B cell (primary cell): ENCODE measurements at regions not wholly inside any gene's neighbourhood (a gene's known extent, or its start where the extent isn't known, plus 50 kb on each side); places are given as distances from the start of the nearest gene placed in this dataset.

ENCODE experiments used
- ATAC-seq: fragments of 200-7000 bp; cut with Tn5 transposase; one replicate; pipeline ENCODE4 v1.10.0; 2021; ENCODE audit warnings: low read depth, mild to moderate bottlenecking, moderate number of reproducible peaks, moderate library complexity
- CTCF ChIA-PET: fragments of 350-600 bp; sonication (Branson Sonifier 250); formaldehyde crosslinking; loops from one replicate; lab custom pipeline; 2021; ENCODE audit warnings: antibody characterized with exemption, inconsistent platforms; lab: Charles Lee
- POLR2A ChIA-PET: fragments of 350-600 bp; sonication (Branson Sonifier 250); formaldehyde crosslinking; loops from one replicate; lab custom pipeline; 2021; ENCODE audit warnings: antibody characterized with exemption; lab: Charles Lee
- DNase-seq: peaks from one replicate; pipeline ENCODE4 v3.0.0; 2013
- H2AFZ ChIP-seq: 2 replicates; pipeline ENCODE4 v1.6.1; 2012; ENCODE audit warnings: mild to moderate bottlenecking, low read depth, low read length; ENCODE audit not compliant: insufficient read depth, poor library complexity, severe bottlenecking
- H3K27ac ChIP-seq, 2 donors: 1 replicate in 1 of 2; 2 replicates in 1 of 2; pipeline ENCODE4 v1.5.1; 2012 to 2013; ENCODE audit warnings: low read length in 2 of 2, mild to moderate bottlenecking in 2 of 2, moderate library complexity in 1 of 2
- H3K27me3 ChIP-seq, 4 experiments: fragments of 200-600 bp in 1 of 4; sonication (generic) in 1 of 4; replicated peaks in 1 of 4; 1 replicate in 2 of 4; 2 replicates in 2 of 4; pipeline versions ENCODE4 v1.6.1 to v1.7.0; 2013 to 2016; ENCODE audit warnings: low read length in 3 of 4, mild to moderate bottlenecking in 2 of 4, mixed read lengths in 1 of 4, moderate library complexity in 1 of 4; ENCODE audit not compliant: insufficient read depth in 4 of 4, control insufficient read depth in 3 of 4; ENCODE audit errors: control extremely low read depth in 1 of 4
- H3K36me3 ChIP-seq, 2 experiments: replicated peaks in 1 of 2; 1 replicate in 1 of 2; 2 replicates in 1 of 2; pipeline versions ENCODE4 v1.6.1 to v1.7.1; 2013; ENCODE audit warnings: low read length in 1 of 2; ENCODE audit not compliant: insufficient read depth in 2 of 2, control insufficient read depth in 1 of 2; ENCODE audit errors: control extremely low read depth in 1 of 2, extremely low read depth in 1 of 2
- H3K4me1 ChIP-seq, 2 donors: fragments of 200-600 bp in 1 of 2; sonication (generic) in 1 of 2; 1 replicate in 1 of 2; 2 replicates in 1 of 2; pipeline versions ENCODE4 v1.5.1 to v1.6.1; 2013 to 2017; ENCODE audit warnings: low read length in 2 of 2; ENCODE audit not compliant: control insufficient read depth in 2 of 2, insufficient read depth in 2 of 2
- H3K4me2 ChIP-seq: replicated peaks from 2 replicates; pipeline ENCODE3; 2012; ENCODE audit warnings: mild to moderate bottlenecking, low read depth, low read length; ENCODE audit not compliant: poor library complexity, severe bottlenecking
- H3K4me3 ChIP-seq, 5 experiments: fragments of 200-600 bp in 1 of 5; sonication (generic) in 1 of 5; 1 replicate in 3 of 5; 2 replicates in 2 of 5; pipeline versions ENCODE4 v1.5.1 to v1.7.0; 2011 to 2016; ENCODE audit warnings: low read length in 4 of 5, mild to moderate bottlenecking in 4 of 5, low read depth in 2 of 5, control low read depth in 1 of 5, moderate library complexity in 1 of 5; ENCODE audit not compliant: insufficient read depth in 1 of 5; ENCODE audit errors: control extremely low read depth in 1 of 5, extremely low read depth in 1 of 5
- H3K79me2 ChIP-seq: fragments of 200-600 bp; sonication (generic); one replicate; pipeline ENCODE4 v1.6.0; 2016; ENCODE audit warnings: low read length; ENCODE audit not compliant: control insufficient read depth, insufficient read depth
- H3K9ac ChIP-seq: fragments of 200-600 bp; sonication (generic); 2 replicates; pipeline ENCODE4 v1.6.1; 2017; ENCODE audit warnings: mild to moderate bottlenecking, low read length, moderate library complexity
- H3K9me3 ChIP-seq, 3 donors: one replicate each; pipeline versions ENCODE4 v1.6.1 to v1.7.1; 2013; ENCODE audit warnings: low read length in 2 of 3; ENCODE audit not compliant: control insufficient read depth in 2 of 3, insufficient read depth in 1 of 3; ENCODE audit errors: control extremely low read depth in 1 of 3
- H4K20me1 ChIP-seq: 2 replicates; pipeline ENCODE4 v1.6.0; 2012; ENCODE audit warnings: mild to moderate bottlenecking, low read length; ENCODE audit not compliant: insufficient read depth, control insufficient read depth, poor library complexity, severe bottlenecking
- H3K27ac Mint-ChIP-seq: one replicate; pipeline ENCODE4 v1.8.0; 2021; ENCODE audit warnings: mixed read lengths
- H3K27me3 Mint-ChIP-seq: one replicate; pipeline ENCODE4 v1.8.0; 2021; ENCODE audit warnings: mixed read lengths
- H3K4me1 Mint-ChIP-seq: one replicate; pipeline ENCODE4 v1.8.0; 2021; ENCODE audit warnings: mixed read lengths
- H3K4me3 Mint-ChIP-seq: one replicate; pipeline ENCODE4 v1.8.0; 2021; ENCODE audit warnings: mixed read lengths
- H3K9me3 Mint-ChIP-seq: one replicate; pipeline ENCODE4 v1.8.0; 2022; ENCODE audit warnings: mixed read lengths; ENCODE audit not compliant: insufficient read depth
- EZH2 ChIP-seq: IDR thresholded peaks from 2 replicates; pipeline ENCODE4 v1.6.1; 2012; ENCODE audit warnings: borderline replicate concordance, low read depth, mild to moderate bottlenecking, moderate library complexity, low read length; ENCODE audit not compliant: insufficient read depth, poor library complexity, severe bottlenecking
- WGBS: methylation state at CpG from one replicate; pipeline ENCODE4 v1.1.5; 2013; ENCODE audit warnings: missing lambda C conversion rate; ENCODE audit not compliant: insufficient coverage; 5-methylcytosine and 5-hydroxymethylcytosine counted together
- intact Hi-C: fragments of 100-400 bp; cut with micrococcal nuclease; formaldehyde crosslinking; loops from one replicate; pipeline ENCODE4 v1.10.0; 2022
- TF ChIP-seq, protein P1 (sequence below): fragments of 200-600 bp; IDR thresholded peaks from one replicate; pipeline ENCODE4 v1.8.0; 2022; ENCODE audit warnings: antibody characterized with exemption, mild to moderate bottlenecking

- H3K9me3 ChIP-seq: no peaks in the 10 kb centered on the region
- Mint-ChIP-seq H3K27me3 (peaks cover 5% of the 10 kb centered on the region), H3K27ac (no peak overlapping the region), H3K4me3 (no peak overlapping the region), H3K9me3 (peaks cover 10% of the 10 kb centered on the region), H3K4me1 (no peaks in the 10 kb centered on the region)
- POLR2A ChIA-PET: no interaction called here
- H3K4me1 ChIP-seq: no peaks in the 10 kb centered on the region
- no peak for DNase-seq
- H3K9ac ChIP-seq: no peak overlapping the region
- H3K4me3 ChIP-seq: no peak overlapping the region
- no peaks in the 10 kb centered on the region for H3K79me2 ChIP-seq
- no peak overlapping the region for H3K4me2 ChIP-seq
- H3K27me3 ChIP-seq: no peaks in the 10 kb centered on the region
- TF ChIP-seq EZH2: no peak
- TF ChIP-seq, protein P1, sequence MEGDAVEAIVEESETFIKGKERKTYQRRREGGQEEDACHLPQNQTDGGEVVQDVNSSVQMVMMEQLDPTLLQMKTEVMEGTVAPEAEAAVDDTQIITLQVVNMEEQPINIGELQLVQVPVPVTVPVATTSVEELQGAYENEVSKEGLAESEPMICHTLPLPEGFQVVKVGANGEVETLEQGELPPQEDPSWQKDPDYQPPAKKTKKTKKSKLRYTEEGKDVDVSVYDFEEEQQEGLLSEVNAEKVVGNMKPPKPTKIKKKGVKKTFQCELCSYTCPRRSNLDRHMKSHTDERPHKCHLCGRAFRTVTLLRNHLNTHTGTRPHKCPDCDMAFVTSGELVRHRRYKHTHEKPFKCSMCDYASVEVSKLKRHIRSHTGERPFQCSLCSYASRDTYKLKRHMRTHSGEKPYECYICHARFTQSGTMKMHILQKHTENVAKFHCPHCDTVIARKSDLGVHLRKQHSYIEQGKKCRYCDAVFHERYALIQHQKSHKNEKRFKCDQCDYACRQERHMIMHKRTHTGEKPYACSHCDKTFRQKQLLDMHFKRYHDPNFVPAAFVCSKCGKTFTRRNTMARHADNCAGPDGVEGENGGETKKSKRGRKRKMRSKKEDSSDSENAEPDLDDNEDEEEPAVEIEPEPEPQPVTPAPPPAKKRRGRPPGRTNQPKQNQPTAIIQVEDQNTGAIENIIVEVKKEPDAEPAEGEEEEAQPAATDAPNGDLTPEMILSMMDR: no peak
- WGBS: no CpG with 5 or more reads among the region's 1 CpG
- H3K27ac ChIP-seq: no peak overlapping the region
- no peak for ATAC-seq
- H3K36me3 ChIP-seq: no peaks in the 10 kb centered on the region
- intact Hi-C loops: no loop called here
- CTCF ChIA-PET: no interaction called here
- H2AFZ ChIP-seq: no peak overlapping the region
- no peaks in the 10 kb centered on the region for H4K20me1 ChIP-seq
Observed at GRCh38 chr9:7415836-7416235, 383.7 kb downstream of the DMAC1 start.

DNA sequence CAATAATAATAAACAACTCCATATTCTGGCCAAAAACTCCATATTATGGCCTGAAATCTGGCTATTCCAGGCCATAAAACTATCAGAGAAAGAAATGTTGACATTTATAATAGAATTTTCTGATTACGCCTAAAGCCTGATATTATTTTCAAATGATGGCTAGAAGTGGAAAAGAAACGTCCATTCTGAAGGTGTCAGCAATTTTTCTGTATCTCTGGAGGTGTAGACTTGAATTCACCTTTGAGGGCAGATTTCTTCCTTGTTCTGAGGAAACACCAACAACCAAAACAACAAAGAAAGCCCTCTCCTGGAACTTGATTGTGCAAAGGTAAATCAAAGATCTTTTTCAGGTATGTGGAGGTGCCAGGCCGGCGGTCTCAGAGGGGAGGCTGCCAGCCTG, 390.7 kb downstream of the DMAC1 start:
- Mint-ChIP-seq H3K9me3 (peaks cover 2% of the 10 kb centered on the region), H3K27me3 (peaks cover 18% of the 10 kb centered on the region), H3K4me3 (no peak overlapping the region), H3K4me1 (no peaks in the 10 kb centered on the region), H3K27ac (no peak overlapping the region)
- Histone ChIP-seq H3K9ac (no peak overlapping the region), H3K4me3 (no peak overlapping the region), H3K27me3 (no peaks in the 10 kb centered on the region), H3K27ac (no peak overlapping the region), H3K4me2 (no peak overlapping the region), H3K9me3 (no peaks in the 10 kb centered on the region), H4K20me1 (no peaks in the 10 kb centered on the region), H2AFZ (no peak overlapping the region), H3K4me1 (no peaks in the 10 kb centered on the region), H3K36me3 (no peaks in the 10 kb centered on the region), H3K79me2 (no peaks in the 10 kb centered on the region)
- CTCF ChIA-PET: no interaction called here
- DNase-seq: no peak
- no peak for ATAC-seq
- no CpG with 5 or more reads among the region's 4 CpGs for WGBS
- POLR2A ChIA-PET: no interaction called here
- no peak for TF ChIP-seq EZH2
- TF ChIP-seq, protein P1: no peak
- intact Hi-C loops: no loop called here
